IPS DF 6.9 (cell line): ENCODE measurements at regions not wholly inside any gene's neighbourhood (a gene's known extent, or its start where the extent isn't known, plus 50 kb on each side); places are given as distances from the start of the nearest gene placed in this dataset.

Experiments used
- DNase-seq: peaks from one replicate; pipeline ENCODE4 v3.0.0-alpha.2; 2013; ENCODE audit warnings: low read depth, low spot score
- H3K27ac ChIP-seq: one replicate; pipeline ENCODE4 v1.5.1; 2013; ENCODE audit warnings: low read length, control low read depth
- H3K27me3 ChIP-seq: 2 replicates; pipeline ENCODE4 v1.6.1; 2013; ENCODE audit warnings: mild to moderate bottlenecking, low read length; ENCODE audit not compliant: control insufficient read depth, insufficient read depth
- H3K36me3 ChIP-seq: 2 replicates; pipeline ENCODE4 v1.6.1; 2013; ENCODE audit warnings: low read length; ENCODE audit not compliant: control insufficient read depth, insufficient read depth
- H3K4me1 ChIP-seq: 2 replicates; pipeline ENCODE4 v1.6.1; 2013; ENCODE audit warnings: low read length; ENCODE audit not compliant: control insufficient read depth, insufficient read depth
- H3K4me3 ChIP-seq: 2 replicates; pipeline ENCODE4 v1.5.1; 2013; ENCODE audit warnings: mild to moderate bottlenecking, low read length
- H3K9me3 ChIP-seq: 2 replicates; pipeline ENCODE4 v1.6.1; 2013; ENCODE audit warnings: low read length, inconsistent platforms; ENCODE audit not compliant: control insufficient read depth, insufficient read depth
- WGBS: extraction: QIAGEN DNeasy Blood & Tissue Kit; methylation state at CpG from one replicate; pipeline ENCODE4 v1.1.7; 2013; ENCODE audit warnings: mixed read lengths, missing lambda C conversion rate; ENCODE audit not compliant: insufficient read length, insufficient coverage; 5-methylcytosine and 5-hydroxymethylcytosine counted together

GRCh38 chr2:15802657-15803542 is 137.4 kb upstream of the MYCN start:
- Histone ChIP-seq H3K9me3 (no peaks in the 10 kb centered on the region), H3K4me1 (0 out of 2 replicates have a peak, but pooled peaks cover 3% of the 10 kb centered on the region), H3K27me3 (no peaks in the 10 kb centered on the region), H3K27ac (no peak overlapping the region), H3K36me3 (no peaks in the 10 kb centered on the region), H3K4me3 (no peak overlapping the region)
- WGBS, result no CpG with 5 or more reads among the region's 10 CpGs
- no peak for DNase-seq

DNA sequence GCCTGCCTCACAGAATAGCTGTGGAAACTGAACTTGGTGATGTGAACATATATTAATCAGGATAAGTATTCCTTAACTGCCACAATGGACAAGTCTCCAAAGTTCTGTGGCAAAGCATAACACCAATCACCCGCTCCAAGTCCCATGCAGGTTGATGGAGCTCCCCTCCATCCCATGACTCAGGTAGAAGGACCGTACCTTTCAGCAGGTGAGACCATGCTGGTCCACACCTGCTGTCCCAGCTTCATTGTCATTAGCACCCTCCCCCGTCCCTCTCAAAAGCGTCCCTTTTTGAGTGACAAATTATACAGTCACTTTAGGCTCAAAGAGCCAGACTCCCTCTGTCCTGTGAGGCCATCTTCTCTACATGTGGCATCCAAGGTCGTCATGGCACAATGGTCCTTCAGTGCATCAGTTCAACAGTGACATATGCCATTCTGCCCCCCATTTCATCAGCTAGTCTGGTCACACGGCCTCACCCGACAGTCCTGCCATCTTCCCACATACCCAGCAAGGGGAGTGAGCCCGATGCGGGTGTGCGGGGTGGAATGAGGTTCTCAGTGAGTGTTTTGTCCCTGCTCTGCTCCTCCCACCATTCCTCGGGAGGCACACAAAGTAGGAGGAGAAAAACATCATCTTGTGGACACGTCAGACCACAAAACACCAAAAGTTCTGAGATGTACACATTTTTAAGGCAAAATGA is 136.7 kb upstream of the MYCN start:
- Histone ChIP-seq H3K27me3 (no peaks in the 10 kb centered on the region), H3K9me3 (no peaks in the 10 kb centered on the region), H3K36me3 (no peaks in the 10 kb centered on the region), H3K4me3 (no peak overlapping the region), H3K27ac (no peak overlapping the region), H3K4me1 (0 out of 2 replicates have a peak, but pooled peaks cover 3% of the 10 kb centered on the region)
- WGBS, result no CpG with 5 or more reads among the region's 12 CpGs
- no peak for DNase-seq

DNA sequence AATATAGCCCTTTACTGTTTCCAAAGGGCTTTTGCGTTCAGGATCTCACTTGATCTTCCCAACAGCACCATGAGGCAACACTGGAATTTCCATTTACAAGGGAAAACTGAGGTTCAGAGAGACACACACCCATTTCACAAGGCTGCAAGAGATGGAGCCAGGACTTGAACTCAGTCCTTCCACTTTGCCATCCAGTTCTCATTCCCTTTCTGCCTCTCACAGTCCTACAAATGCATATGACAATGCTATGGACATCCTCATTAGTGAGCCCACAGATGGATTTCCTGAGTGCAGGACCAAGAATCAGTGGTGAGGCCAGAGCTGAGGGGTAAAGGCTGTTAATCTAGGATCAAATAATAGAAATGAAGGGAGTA is 136.1 kb upstream of the MYCN start:
- no CpG with 5 or more reads among the region's 1 CpG for WGBS
- no peak overlapping the region for H3K4me3 ChIP-seq
- no peaks in the 10 kb centered on the region for H3K36me3 ChIP-seq
- DNase-seq, result no peak
- H3K27me3 ChIP-seq, result no peaks in the 10 kb centered on the region
- H3K27ac ChIP-seq, result no peak overlapping the region
- H3K4me1 ChIP-seq, result 0 out of 2 replicates have a peak, but pooled peaks cover 3% of the 10 kb centered on the region
- no peaks in the 10 kb centered on the region for H3K9me3 ChIP-seq

DNA sequence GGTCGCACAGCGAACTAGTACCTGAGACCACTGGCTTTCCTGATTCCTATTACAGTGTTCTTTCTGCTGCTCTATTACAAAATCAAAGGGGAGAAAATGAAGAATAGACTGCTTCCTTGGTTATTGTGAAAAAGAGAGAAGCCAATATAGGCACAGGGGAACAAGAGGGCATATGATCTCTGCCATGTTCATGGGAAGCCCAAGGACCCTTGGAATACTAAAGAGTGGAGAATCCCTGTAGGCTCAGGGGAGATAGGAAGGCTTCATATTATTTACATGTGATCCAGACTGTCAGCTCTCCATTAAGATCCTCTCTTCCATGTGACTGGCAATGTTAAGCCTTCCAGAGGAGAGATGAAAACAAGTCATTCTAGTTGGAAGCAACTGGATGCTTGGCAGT is 135.7 kb upstream of the MYCN start:
- Histone ChIP-seq H3K9me3 (no peaks in the 10 kb centered on the region), H3K4me3 (no peak overlapping the region), H3K36me3 (no peaks in the 10 kb centered on the region), H3K27me3 (no peaks in the 10 kb centered on the region), H3K4me1 (0 out of 2 replicates have a peak, but pooled peaks cover 3% of the 10 kb centered on the region), H3K27ac (no peak overlapping the region)
- WGBS, result no CpG with 5 or more reads among the region's 2 CpGs
- no peak for DNase-seq

DNA sequence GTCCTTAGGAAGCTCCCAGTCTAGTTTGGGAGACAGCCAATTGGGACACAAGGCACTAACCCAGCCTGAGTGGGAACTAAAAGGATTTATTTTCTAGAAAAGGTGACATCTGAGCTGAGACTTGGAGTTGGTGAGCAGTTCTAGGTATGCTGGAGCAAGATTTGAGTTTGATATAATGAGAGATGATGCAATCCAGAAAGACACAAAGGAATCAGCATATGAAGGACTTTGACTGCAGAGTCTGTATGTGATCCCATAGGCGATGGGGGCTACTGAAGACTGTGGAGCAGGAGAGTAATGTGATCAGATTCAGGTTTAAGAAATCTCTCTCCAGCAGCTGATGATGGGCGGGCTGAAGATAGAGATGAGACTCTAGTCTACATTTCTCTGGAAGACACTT is 135.1 kb upstream of the MYCN start:
- no peak for DNase-seq
- H3K4me1 ChIP-seq, result peaks cover 3% of the 10 kb centered on the region; the same call in 1 of the 2 replicates
- WGBS, result no CpG with 5 or more reads among the region's 2 CpGs
- H3K4me3 ChIP-seq, result no peak overlapping the region
- no peak overlapping the region for H3K27ac ChIP-seq
- H3K27me3 ChIP-seq, result no peaks in the 10 kb centered on the region
- H3K36me3 ChIP-seq, result no peaks in the 10 kb centered on the region
- H3K9me3 ChIP-seq, result no peaks in the 10 kb centered on the region

DNA sequence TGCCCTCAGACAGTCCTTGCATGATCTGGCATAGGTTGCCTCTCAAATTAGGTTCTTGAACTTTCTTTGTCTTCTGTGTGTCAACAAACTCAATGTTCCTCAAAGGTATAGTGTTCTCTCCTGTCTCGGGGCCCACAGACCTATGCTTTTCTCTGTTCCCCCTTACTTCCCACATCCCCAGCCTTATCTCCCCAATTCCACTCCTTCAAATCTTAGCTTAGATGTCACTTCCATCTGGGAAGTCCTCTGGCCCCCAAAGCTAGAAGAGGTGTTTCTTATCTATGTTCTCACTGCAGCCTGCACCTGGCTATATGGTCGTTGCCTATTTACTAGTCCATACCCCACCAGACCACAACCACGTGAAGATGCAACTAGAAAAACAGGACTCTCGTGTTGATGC is 134.6 kb upstream of the MYCN start:
- DNase-seq, result no peak
- H3K27ac ChIP-seq, result no peak overlapping the region
- WGBS, result no CpG with 5 or more reads among the region's 4 CpGs

GRCh38 chr2:15806801-15807417 is 133.4 kb upstream of the MYCN start:
- no peaks in the 10 kb centered on the region; the same call in 1 of the 2 replicates for H3K4me1 ChIP-seq
- DNase-seq, result no peak
- no peaks in the 10 kb centered on the region for H3K27me3 ChIP-seq
- H3K36me3 ChIP-seq, result no peaks in the 10 kb centered on the region
- H3K9me3 ChIP-seq, result no peaks in the 10 kb centered on the region
- H3K4me3 ChIP-seq, result no peak overlapping the region
- H3K27ac ChIP-seq, result no peak overlapping the region
- no CpG with 5 or more reads among the region's 9 CpGs for WGBS

More for the DNA sequence above, 134.6 kb upstream of the MYCN start:
- no peaks in the 10 kb centered on the region for H3K9me3 ChIP-seq
- H3K27me3 ChIP-seq, result no peaks in the 10 kb centered on the region
- H3K4me3 ChIP-seq, result no peak overlapping the region
- no peaks in the 10 kb centered on the region for H3K36me3 ChIP-seq
- peaks cover 3% of the 10 kb centered on the region; the same call in 1 of the 2 replicates for H3K4me1 ChIP-seq

GRCh38 chr2:15807418-15808203 is 132.7 kb upstream of the MYCN start:
- Histone ChIP-seq H3K4me3 (no peak overlapping the region), H3K27ac (no peak overlapping the region), H3K9me3 (no peaks in the 10 kb centered on the region), H3K4me1 (no peaks in the 10 kb centered on the region; the same call in 1 of the 2 replicates), H3K36me3 (no peaks in the 10 kb centered on the region), H3K27me3 (no peaks in the 10 kb centered on the region)
- no CpG with 5 or more reads among the region's 18 CpGs for WGBS
- no peak for DNase-seq

GRCh38 chr2:15808204-15808910 is 132.0 kb upstream of the MYCN start:
- no CpG with 5 or more reads among the region's 28 CpGs for WGBS
- no peaks in the 10 kb centered on the region for H3K9me3 ChIP-seq

More at GRCh38 chr2:15808204-15808910, 132.0 kb upstream of the MYCN start:
- Histone ChIP-seq H3K4me1 (no peaks in the 10 kb centered on the region; the same call in 1 of the 2 replicates), H3K4me3 (no peak overlapping the region), H3K27ac (no peak overlapping the region), H3K36me3 (no peaks in the 10 kb centered on the region), H3K27me3 (no peaks in the 10 kb centered on the region)
- no peak for DNase-seq
